A549 (cell line): ENCODE measurements at regions not wholly inside any gene's neighbourhood (a gene's known extent, or its start where the extent isn't known, plus 50 kb on each side); places are given as distances from the start of the nearest gene placed in this dataset.

Source experiments
- ATAC-seq, 2 experiments: fragments of 200-7000 bp in 1 of 2; fragments of >200 bp in 1 of 2; cut with Nextera tagmentation in 1 of 2; cut with Tn5 transposase in 1 of 2; 3 replicates each; pipeline versions ENCODE4 v1.8.0 to v1.9.1; 2018 to 2020; ENCODE audit warnings: mild to moderate bottlenecking in 1 of 2, moderate library complexity in 1 of 2
- CTCF ChIA-PET: fragments of 300-600 bp; sonication (Branson Sonifier 250); formaldehyde crosslinking; extraction: SDS; loops from one replicate; lab custom pipeline; 2021; ENCODE audit warnings: antibody characterized with exemption, inconsistent platforms; lab: Yijun Ruan, JAX
- POLR2A ChIA-PET: fragments of 350-600 bp; formaldehyde crosslinking; extraction: SDS; loops from one replicate; lab custom pipeline; 2021; ENCODE audit warnings: antibody characterized with exemption, inconsistent platforms; lab: Yijun Ruan, JAX
- DNase-seq, 2 experiments: peaks; one replicate each; pipeline versions ENCODE4 v3.0.0 to v3.0.0-alpha.2; 2011 to 2016; ENCODE audit warnings: low read depth in 1 of 2, low spot score in 1 of 2
- FAIRE-seq: peaks from 2 replicates; lab custom pipeline; 2011; peaks lifted over from hg19 to GRCh38; lab: Jason Lieb, UNC
- H3K27ac ChIP-seq, 2 experiments: fragments of >200 bp; sonication (Bioruptor Twin); formaldehyde crosslinking; 3 replicates each; pipeline ENCODE4 v1.5.1; 2016 to 2017
- H3K4me1 ChIP-seq: fragments of >200 bp; sonication (Bioruptor Twin); formaldehyde crosslinking; 3 replicates; pipeline ENCODE4 v1.6.1; 2016
- H3K4me2 ChIP-seq: fragments of >200 bp; sonication (Bioruptor Twin); formaldehyde crosslinking; 3 replicates; pipeline ENCODE4 v1.6.1; 2016
- H3K4me3 ChIP-seq: fragments of >200 bp; sonication (Bioruptor Twin); formaldehyde crosslinking; 3 replicates; pipeline ENCODE4 v1.5.1; 2016
- H3K9me3 ChIP-seq: fragments of >200 bp; sonication (Bioruptor Twin); formaldehyde crosslinking; 3 replicates; pipeline ENCODE4 v1.6.1; 2016
- BHLHE40 ChIP-seq: IDR thresholded peaks from 2 replicates; pipeline ENCODE4 v1.6.1; 2012; ENCODE audit warnings: low read depth, low read length, inconsistent platforms
- CBX8 ChIP-seq: fragments of 200-600 bp; sonication (generic); IDR thresholded peaks from 2 replicates; pipeline ENCODE4 v1.6.1; 2016
- CEBPB ChIP-seq, 2 experiments: fragments of >200 bp in 1 of 2; sonication (Bioruptor Twin) in 1 of 2; formaldehyde crosslinking in 1 of 2; IDR thresholded peaks; 2 replicates each; pipeline ENCODE4 v1.6.1; 2012 to 2016
- CHD4 ChIP-seq: fragments of 200-600 bp; sonication (generic); IDR thresholded peaks from 2 replicates; pipeline ENCODE4 v1.6.1; 2016; ENCODE audit warnings: antibody characterized with exemption, mild to moderate bottlenecking, borderline replicate concordance
- EP300 ChIP-seq, 2 experiments: fragments of >200 bp; sonication (Bioruptor Twin); formaldehyde crosslinking; IDR thresholded peaks; 2 replicates in 1 of 2; 3 replicates in 1 of 2; pipeline ENCODE4 v1.6.1; 2016 to 2017
- ESRRA ChIP-seq: fragments of 150-350 bp; IDR thresholded peaks from 2 replicates; pipeline ENCODE4 v1.6.1; 2014; ENCODE audit warnings: mild to moderate bottlenecking, low read length, borderline replicate concordance
- FOSL2 ChIP-seq, 2 experiments: fragments of 450-650 bp in 1 of 2; fragments of >200 bp in 1 of 2; sonication (Bioruptor Twin) in 1 of 2; formaldehyde crosslinking; IDR thresholded peaks; 2 replicates each; pipeline versions ENCODE4 v1.5.0 to v1.6.1; 2016 to 2020; ENCODE audit warnings: mild to moderate bottlenecking in 1 of 2, moderate library complexity in 1 of 2
- FOXS1 ChIP-seq: fragments of 250-450 bp; sonication (Bioruptor Pico); IDR thresholded peaks from 2 replicates; pipeline ENCODE4 v1.5.0; 2020; ENCODE audit warnings: mild to moderate bottlenecking, moderate library complexity
- GATA3 ChIP-seq: IDR thresholded peaks from 2 replicates; pipeline ENCODE4 v1.6.1; 2012; ENCODE audit warnings: borderline replicate concordance
- HDAC2 ChIP-seq: fragments of 200-600 bp; sonication (generic); IDR thresholded peaks from 2 replicates; pipeline ENCODE4 v1.6.1; 2016
- HOXB5 ChIP-seq: fragments of 250-450 bp; sonication (Bioruptor Pico); IDR thresholded peaks from 2 replicates; pipeline ENCODE4 v1.5.0; 2020; ENCODE audit warnings: mild to moderate bottlenecking, moderate library complexity
- JUNB ChIP-seq: fragments of >200 bp; sonication (Bioruptor Twin); formaldehyde crosslinking; IDR thresholded peaks from 2 replicates; pipeline ENCODE4 v1.6.1; 2016
- KDM5A ChIP-seq: fragments of 200-600 bp; sonication (generic); IDR thresholded peaks from 2 replicates; pipeline ENCODE4 v1.6.1; 2016; ENCODE audit warnings: antibody characterized with exemption, mild to moderate bottlenecking
- MYC ChIP-seq: IDR thresholded peaks from 2 replicates; pipeline ENCODE4 v1.6.1; 2012; ENCODE audit warnings: mild to moderate bottlenecking, inconsistent platforms, low read length, improper control_type of control experiment, borderline replicate concordance
- NFE2L2 ChIP-seq: fragments of 150-350 bp; conservative IDR thresholded peaks from 2 replicates; pipeline ENCODE4 v1.6.1; 2014; ENCODE audit warnings: low read length
- NPAS2 ChIP-seq: fragments of 250-450 bp; sonication (Bioruptor Pico); IDR thresholded peaks from 2 replicates; pipeline ENCODE4 v1.8.0; 2022; ENCODE audit warnings: mild to moderate bottlenecking, moderate library complexity, borderline replicate concordance
- NR3C1 ChIP-seq: fragments of >200 bp; sonication (Bioruptor Twin); formaldehyde crosslinking; IDR thresholded peaks from 3 replicates; pipeline ENCODE4 v1.6.1; 2017
- PBX3 ChIP-seq: IDR thresholded peaks from 2 replicates; pipeline ENCODE4 v1.6.1; 2012
- RAD21 ChIP-seq, 2 experiments: fragments of >200 bp in 1 of 2; sonication (Bioruptor Twin) in 1 of 2; formaldehyde crosslinking in 1 of 2; IDR thresholded peaks in 1 of 2; conservative IDR thresholded peaks in 1 of 2; 2 replicates in 1 of 2; 3 replicates in 1 of 2; pipeline ENCODE4 v1.6.1; 2012 to 2018; ENCODE audit warnings: inconsistent platforms in 1 of 2
- RARB ChIP-seq: fragments of 250-450 bp; sonication (Bioruptor Pico); IDR thresholded peaks from 2 replicates; pipeline ENCODE4 v1.8.0; 2021; ENCODE audit warnings: mild to moderate bottlenecking, moderate library complexity
- RCOR1 ChIP-seq: fragments of 150-350 bp; IDR thresholded peaks from 2 replicates; pipeline ENCODE4 v1.6.1; 2014; ENCODE audit warnings: antibody characterized with exemption, low read length, low read depth
- REST ChIP-seq: fragments of 200-600 bp; sonication (generic); IDR thresholded peaks from 2 replicates; pipeline ENCODE4 v1.6.1; 2016; ENCODE audit warnings: antibody characterized with exemption, mild to moderate bottlenecking, moderate library complexity
- RNF2 ChIP-seq: fragments of 200-600 bp; sonication (generic); IDR thresholded peaks from 2 replicates; pipeline ENCODE4 v1.6.1; 2016; ENCODE audit warnings: low read depth, mild to moderate bottlenecking, antibody characterized with exemption, moderate library complexity, borderline replicate concordance
- TFCP2L1 ChIP-seq: fragments of 250-450 bp; sonication (Bioruptor Pico); IDR thresholded peaks from 2 replicates; pipeline ENCODE4 v1.5.0; 2021; ENCODE audit warnings: mild to moderate bottlenecking
- TP53 ChIP-seq: fragments of 250-450 bp; sonication (Bioruptor Pico); IDR thresholded peaks from 2 replicates; pipeline ENCODE4 v1.5.0; 2021; ENCODE audit warnings: mild to moderate bottlenecking, moderate library complexity
- ZC3H11A ChIP-seq: fragments of 450-650 bp; IDR thresholded peaks from 2 replicates; pipeline ENCODE4 v1.6.1; 2014; ENCODE audit warnings: antibody characterized with exemption, mild to moderate bottlenecking
- ZSCAN20 ChIP-seq: fragments of 250-450 bp; sonication (Bioruptor Pico); IDR thresholded peaks from 2 replicates; pipeline ENCODE4 v1.8.0; 2022; ENCODE audit warnings: mild to moderate bottlenecking, moderate library complexity
- WGBS: methylation state at CpG from one replicate; pipeline ENCODE4 v1.1.6; 2017; ENCODE audit errors: missing lambda C conversion rate; 5-methylcytosine and 5-hydroxymethylcytosine counted together
- TF ChIP-seq, protein P1 (sequence below): fragments of >200 bp; sonication (Bioruptor Twin); formaldehyde crosslinking; IDR thresholded peaks from 2 replicates; pipeline ENCODE4 v1.6.1; 2016
- TF ChIP-seq, protein P2 (sequence below): fragments of 150-350 bp; IDR thresholded peaks from 2 replicates; pipeline ENCODE4 v1.6.1; 2014; ENCODE audit warnings: low read depth, mild to moderate bottlenecking, low read length

GRCh38 chr11:103683576-103683975 lies 352.9 kb upstream of the DDI1 start (continued):
- TF ChIP-seq NPAS2: no peak
- TF ChIP-seq FOXS1: no peak
- no peak for TF ChIP-seq CEBPB (IDR thresholded peaks at IDR 0.05)
- TF ChIP-seq, all 56 proteins: peak for 0

- no peak for ATAC-seq
- TF ChIP-seq, protein P1, sequence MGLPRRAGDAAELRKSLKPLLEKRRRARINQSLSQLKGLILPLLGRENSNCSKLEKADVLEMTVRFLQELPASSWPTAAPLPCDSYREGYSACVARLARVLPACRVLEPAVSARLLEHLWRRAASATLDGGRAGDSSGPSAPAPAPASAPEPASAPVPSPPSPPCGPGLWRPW: no peak
- TF ChIP-seq FOXS1: no peak
- no peak for TF ChIP-seq FOSL2 (IDR thresholded peaks at IDR 0.05)
- TF ChIP-seq FOSL2 (CRISPR knock-in tag; IDR thresholded peaks at IDR 0.05): no peak
- no peak for TF ChIP-seq ESRRA
- no peak for TF ChIP-seq HOXB5 (CRISPR knock-in tag)
- no peak for TF ChIP-seq CBX8
- no peak for TF ChIP-seq RARB (CRISPR knock-in tag)
- TF ChIP-seq CHD4: no peak
- TF ChIP-seq RCOR1: no peak
- no peak for TF ChIP-seq EP300 (IDR thresholded peaks at IDR 0.05)
- TF ChIP-seq RNF2: no peak
- TF ChIP-seq NFE2L2: no peak
- TF ChIP-seq REST: no peak
- no peak for TF ChIP-seq TP53 (CRISPR knock-in tag)
- no peak for TF ChIP-seq HDAC2
- TF ChIP-seq NR3C1: no peak
- TF ChIP-seq MYC: no peak
- TF ChIP-seq KDM5A: no peak
- TF ChIP-seq ZC3H11A: no peak
- no peak for TF ChIP-seq PBX3
- TF ChIP-seq, all 56 proteins: peak for 0
- POLR2A ChIA-PET: no interaction called here
- H3K4me2 ChIP-seq: no peak overlapping the region
- no peaks in the 10 kb centered on the region for H3K4me1 ChIP-seq
- FAIRE-seq (no peak), DNase-seq (no peak)
- H3K9me3 ChIP-seq: 0 out of 3 replicates have a peak, but pooled peaks cover 3% of the 10 kb centered on the region
- CTCF ChIA-PET: no interaction called here
- WGBS: 82% methylated on average over 3 of the region's 3 CpGs
- no peak overlapping the region for H3K4me3 ChIP-seq
- H3K27ac ChIP-seq: no peak overlapping the region
Measured at GRCh38 chr11:103688924-103689323, 347.5 kb upstream of the DDI1 start.

DNA sequence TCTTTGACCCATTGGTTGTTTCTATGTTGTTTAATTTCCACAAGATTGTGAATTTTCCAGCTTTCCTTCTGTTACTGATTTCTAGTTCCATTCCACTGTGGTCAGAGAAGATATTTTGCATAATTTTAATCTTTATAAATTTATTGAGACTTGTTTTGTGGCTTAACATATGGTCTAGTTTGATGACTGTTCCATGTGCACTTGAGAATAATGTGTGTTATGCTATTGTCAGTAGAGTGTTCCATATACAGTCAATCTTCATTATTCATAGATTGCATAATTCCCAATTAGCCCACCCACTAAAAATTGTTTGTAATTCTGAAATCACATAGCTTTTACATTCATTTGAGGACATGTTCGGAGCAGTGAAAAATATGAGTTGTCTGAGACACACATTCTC lies 346.1 kb upstream of the DDI1 start:
- ChIA-PET POLR2A (no interaction called here), CTCF (no interaction called here)
- WGBS: 4% methylated on average over 1 of the region's 1 CpG
- Histone ChIP-seq H3K4me3 (no peak overlapping the region), H3K4me1 (no peaks in the 10 kb centered on the region), H3K9me3 (no peaks in the 10 kb centered on the region), H3K4me2 (no peak overlapping the region), H3K27ac (no peak overlapping the region)
- FAIRE-seq: no peak
- DNase-seq: no peak
- ATAC-seq: no peak
- TF ChIP-seq GATA3 (no peak), CHD4 (no peak), RARB (CRISPR knock-in tag) (no peak), EP300 (IDR thresholded peaks at IDR 0.05) (no peak), HOXB5 (CRISPR knock-in tag) (no peak), BHLHE40 (no peak), JUNB (no peak), ZSCAN20 (CRISPR knock-in tag) (no peak), REST (no peak), NR3C1 (no peak), RAD21 (conservative IDR thresholded peaks at IDR 0.05 in 1 of 2, IDR thresholded peaks at IDR 0.05 in 1 of 2) (no peak), TFCP2L1 (no peak), CEBPB (IDR thresholded peaks at IDR 0.05) (no peak)
- TF ChIP-seq, protein P2, sequence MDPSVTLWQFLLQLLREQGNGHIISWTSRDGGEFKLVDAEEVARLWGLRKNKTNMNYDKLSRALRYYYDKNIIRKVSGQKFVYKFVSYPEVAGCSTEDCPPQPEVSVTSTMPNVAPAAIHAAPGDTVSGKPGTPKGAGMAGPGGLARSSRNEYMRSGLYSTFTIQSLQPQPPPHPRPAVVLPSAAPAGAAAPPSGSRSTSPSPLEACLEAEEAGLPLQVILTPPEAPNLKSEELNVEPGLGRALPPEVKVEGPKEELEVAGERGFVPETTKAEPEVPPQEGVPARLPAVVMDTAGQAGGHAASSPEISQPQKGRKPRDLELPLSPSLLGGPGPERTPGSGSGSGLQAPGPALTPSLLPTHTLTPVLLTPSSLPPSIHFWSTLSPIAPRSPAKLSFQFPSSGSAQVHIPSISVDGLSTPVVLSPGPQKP: no peak
